ENCODE measurements at regions not wholly inside any gene's neighbourhood (a gene's known extent, or its start where the extent isn't known, plus 50 kb on each side); places are given as distances from the start of the nearest gene placed in this dataset.
A peak's percentile ranks its signal among the peaks of the same experiment; 100 is the strongest.

DNA sequence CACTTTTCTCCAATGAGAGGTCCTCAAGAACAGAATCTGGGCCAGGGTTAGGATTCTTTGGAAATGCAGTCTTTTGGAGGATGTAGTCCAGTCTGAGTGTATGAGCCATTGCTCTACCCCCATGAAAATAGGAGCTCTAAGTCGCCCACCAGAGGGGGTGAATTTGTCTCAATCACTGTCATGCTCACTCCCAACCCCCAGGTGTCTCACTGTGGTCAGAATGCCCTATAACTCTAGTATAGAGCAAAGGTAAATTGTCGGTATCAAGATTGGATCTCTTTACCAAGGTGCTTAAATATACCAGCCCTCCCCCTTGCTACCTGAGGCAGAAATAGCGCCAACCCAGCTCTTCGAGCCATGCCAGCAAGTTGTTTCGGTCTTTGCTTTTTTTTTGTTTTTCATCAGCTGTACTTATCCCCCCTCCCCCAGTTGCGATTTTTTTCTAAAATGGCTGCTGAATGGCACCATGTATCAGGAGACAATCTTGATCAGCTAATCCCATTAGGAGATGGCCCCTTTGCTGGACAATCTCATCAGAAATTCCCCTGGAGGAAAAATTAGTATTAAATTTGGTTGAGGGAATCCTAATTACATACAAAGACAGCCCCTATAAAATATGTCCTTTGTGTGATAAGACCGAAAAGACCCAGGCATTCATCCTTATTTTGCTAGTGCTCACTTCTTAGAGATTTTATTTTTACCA, 130.7 kb downstream of the EBLN2 start:
- TF ChIP-seq, protein P1, sequence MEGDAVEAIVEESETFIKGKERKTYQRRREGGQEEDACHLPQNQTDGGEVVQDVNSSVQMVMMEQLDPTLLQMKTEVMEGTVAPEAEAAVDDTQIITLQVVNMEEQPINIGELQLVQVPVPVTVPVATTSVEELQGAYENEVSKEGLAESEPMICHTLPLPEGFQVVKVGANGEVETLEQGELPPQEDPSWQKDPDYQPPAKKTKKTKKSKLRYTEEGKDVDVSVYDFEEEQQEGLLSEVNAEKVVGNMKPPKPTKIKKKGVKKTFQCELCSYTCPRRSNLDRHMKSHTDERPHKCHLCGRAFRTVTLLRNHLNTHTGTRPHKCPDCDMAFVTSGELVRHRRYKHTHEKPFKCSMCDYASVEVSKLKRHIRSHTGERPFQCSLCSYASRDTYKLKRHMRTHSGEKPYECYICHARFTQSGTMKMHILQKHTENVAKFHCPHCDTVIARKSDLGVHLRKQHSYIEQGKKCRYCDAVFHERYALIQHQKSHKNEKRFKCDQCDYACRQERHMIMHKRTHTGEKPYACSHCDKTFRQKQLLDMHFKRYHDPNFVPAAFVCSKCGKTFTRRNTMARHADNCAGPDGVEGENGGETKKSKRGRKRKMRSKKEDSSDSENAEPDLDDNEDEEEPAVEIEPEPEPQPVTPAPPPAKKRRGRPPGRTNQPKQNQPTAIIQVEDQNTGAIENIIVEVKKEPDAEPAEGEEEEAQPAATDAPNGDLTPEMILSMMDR (IDR thresholded peaks at IDR 0.05; ENCODE audit: low read depth, low read length) = peak; percentile 69
- TF ChIP-seq EZH2phosphoT487 (IDR thresholded peaks at IDR 0.05; ENCODE audit: low read depth) = no peak
